CD4-positive, alpha-beta T cell treated with Interleukin-2 at 100 ng/mL for 4 hours (primary cell): ENCODE measurements at regions not wholly inside any gene's neighbourhood (a gene's known extent, or its start where the extent isn't known, plus 50 kb on each side); places are given as distances from the start of the nearest gene placed in this dataset.
A peak's percentile ranks its signal among the peaks of the same experiment; 100 is the strongest.

Experiments used
- DNase-seq: peaks from one replicate; pipeline ENCODE4 v3.0.0-alpha.2; 2020; ENCODE audit warnings: low spot score

GRCh38 chr14:49527221-49527620 is 59.0 kb downstream of the RPS29 start:
- no peak for DNase-seq

GRCh38 chr14:49526101-49526500 is 60.1 kb downstream of the RPS29 start:
- no peak for DNase-seq

GRCh38 chr14:49516286-49516685 is 69.9 kb downstream of the RPS29 start:
- no peak for DNase-seq

GRCh38 chr14:49512571-49512970 is 73.6 kb downstream of the RPS29 start:
- DNase-seq = no peak

DNA sequence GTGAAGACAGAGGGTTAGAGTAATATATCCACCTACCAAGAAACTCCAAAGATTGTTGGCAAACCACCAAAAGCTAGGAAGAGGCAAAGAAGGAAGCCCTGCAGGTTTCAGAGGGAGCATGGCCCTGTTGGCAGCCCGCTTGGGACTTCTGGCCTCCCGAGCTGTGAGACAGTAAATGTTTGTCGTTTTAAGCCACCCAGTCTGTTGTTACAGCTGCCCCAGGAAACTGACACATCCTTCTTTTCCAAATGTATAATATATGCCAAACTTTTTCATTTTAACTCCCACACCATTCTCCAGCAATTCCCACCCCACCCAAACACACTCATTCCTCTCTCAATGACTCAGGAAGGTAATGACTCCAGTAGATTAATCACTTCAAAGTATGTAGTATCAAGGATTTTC is 74.0 kb downstream of the RPS29 start:
- DNase-seq = no peak

DNA sequence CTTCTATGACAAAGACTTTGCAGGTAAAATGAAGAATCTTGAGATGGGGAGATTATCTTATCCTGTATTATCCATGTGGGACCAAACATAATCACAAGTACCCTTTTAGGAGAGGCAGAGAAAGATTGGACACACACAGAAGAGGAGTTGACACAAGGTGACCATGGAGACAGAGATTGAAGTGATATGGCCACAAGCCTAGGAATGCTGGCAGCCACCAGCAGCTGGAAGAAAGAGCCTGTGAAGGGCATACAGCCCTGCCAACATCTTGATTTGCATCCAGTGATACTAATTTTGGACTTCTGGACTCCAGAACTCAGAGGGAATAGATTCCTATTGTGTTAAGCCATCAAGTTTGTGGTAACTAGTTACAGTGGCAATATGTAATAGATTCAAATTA is 78.1 kb downstream of the RPS29 start:
- DNase-seq = no peak

- no peak for DNase-seq
Observed at GRCh38 chr14:49506650-49507049, 79.5 kb downstream of the RPS29 start.

DNA sequence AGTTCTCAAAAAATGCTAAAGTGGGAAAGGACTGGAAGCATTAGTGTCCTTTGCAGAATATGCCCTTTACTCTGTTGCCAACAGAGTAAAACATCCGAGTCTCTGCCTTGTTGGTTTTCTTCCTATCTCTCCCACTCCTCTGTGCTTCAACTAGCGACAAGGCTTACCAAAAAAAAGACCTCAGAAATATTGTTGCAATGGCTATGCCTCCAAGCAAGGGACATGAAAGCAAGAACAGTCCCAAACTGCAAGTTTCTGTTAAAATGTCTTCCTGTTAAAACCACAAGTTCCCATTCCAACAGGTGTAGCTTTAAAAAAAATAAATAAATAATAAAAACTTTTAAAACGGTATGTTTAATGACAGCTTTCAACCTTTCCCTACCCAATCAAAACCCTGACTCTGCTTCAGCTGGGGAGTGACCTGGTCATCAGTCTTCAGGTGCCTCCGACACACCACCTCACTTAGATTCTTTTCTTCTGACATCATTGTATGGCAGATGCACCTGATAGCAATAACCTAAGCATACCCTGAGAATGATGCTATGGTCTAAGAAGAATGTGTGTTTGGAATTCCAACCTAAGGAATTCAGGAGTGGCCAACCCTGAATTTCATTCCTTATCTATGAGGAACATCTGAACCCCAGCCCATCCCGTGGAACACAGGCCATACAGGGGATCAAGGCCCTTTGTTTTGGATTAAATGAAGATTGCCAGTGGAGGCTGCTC is 81.0 kb downstream of the RPS29 start:
- DNase-seq = no peak

- peak; percentile 65 for DNase-seq
Observed at GRCh38 chr14:49497725-49498348, 88.3 kb downstream of the RPS29 start.

GRCh38 chr14:49497267-49497666 is 88.9 kb downstream of the RPS29 start:
- no peak for DNase-seq

DNA sequence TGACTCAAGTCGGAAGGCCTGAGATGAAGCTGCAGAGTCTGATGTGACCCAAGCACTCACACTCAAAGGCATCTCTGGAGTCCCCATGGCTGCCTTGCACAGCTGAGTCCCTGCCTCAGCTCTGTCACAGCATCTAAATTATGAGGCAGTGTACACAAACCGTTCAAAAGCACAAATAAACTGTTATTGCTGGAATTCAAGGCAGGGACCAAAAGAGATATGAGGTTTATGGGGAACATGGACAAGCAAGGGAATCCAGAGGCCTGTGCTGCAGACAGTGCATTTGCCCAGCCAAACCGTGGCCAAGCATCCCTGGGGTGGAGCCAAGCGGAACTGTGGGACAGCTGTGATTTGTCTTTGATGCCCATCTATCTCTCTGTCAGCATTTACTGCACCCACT is 91.3 kb downstream of the RPS29 start:
- DNase-seq = no peak

GRCh38 chr14:49493557-49493956 is 92.6 kb downstream of the RPS29 start:
- DNase-seq = no peak

GRCh38 chr14:49492151-49492550 is 94.0 kb downstream of the RPS29 start:
- no peak for DNase-seq

GRCh38 chr14:49489341-49489740 is 96.8 kb downstream of the RPS29 start:
- no peak for DNase-seq

DNA sequence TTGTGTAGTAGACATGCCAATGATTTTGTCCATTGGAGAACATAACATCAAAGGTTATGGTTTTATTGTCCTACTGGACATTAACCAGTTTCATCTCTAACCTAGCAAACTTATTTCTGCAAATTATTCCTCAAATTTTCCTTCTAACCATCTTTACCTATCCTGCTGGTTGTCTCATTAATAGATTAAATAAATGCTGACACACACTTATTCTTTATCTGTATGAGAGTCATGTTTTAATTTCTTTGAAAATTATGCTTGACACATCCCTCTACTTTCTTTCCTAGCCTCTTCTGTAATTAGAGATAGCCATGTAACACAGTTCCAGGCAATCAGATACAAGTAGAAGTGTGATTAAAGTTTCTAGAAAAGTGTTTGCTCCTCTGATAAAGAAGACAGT is 98.9 kb downstream of the RPS29 start:
- DNase-seq = no peak

DNA sequence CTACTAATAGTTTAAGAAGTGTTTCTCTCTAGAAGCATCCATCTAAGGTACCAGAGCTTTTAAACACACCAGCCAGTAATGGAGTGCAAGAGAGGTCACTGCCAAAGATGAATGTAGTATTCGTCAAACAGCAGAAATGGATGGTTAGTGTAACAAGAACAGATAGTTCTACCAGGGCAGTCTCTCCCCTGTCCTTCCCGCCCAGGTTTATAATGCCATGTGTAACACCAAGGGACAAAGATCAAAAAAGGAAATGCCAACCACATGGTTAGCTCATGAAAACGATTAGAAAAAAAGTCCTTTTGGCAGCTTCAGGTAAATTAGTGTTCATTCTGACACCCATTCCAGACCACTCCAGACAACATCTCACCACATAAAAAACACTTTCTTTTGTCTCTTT is 100.9 kb downstream of the RPS29 start:
- no peak for DNase-seq

- no peak for DNase-seq
Observed at GRCh38 chr14:49484180-49484579, 102.0 kb downstream of the RPS29 start.

DNA sequence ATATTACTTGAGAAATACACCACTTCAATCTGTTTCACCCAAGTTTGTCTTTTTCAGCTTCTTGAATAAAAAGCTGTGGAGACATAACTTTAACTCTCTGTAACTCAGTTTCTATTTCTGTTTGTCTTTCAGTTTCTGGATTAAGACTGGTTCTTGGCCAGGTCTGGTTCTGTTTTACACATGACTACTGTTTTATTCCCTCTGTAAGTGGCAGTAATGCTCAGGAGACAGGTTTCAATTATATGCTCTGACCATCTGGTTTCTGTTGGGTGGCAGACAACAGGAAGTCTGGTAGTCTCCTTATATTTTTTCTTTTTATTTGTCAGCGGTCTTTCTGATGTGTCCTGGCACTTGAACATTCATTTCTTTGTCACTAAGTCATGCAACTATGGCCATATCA is 102.9 kb downstream of the RPS29 start:
- DNase-seq = no peak

GRCh38 chr14:49480979-49481498 is 105.1 kb downstream of the RPS29 start:
- DNase-seq = no peak

- DNase-seq = no peak
Observed at GRCh38 chr14:49480053-49480760, 106.0 kb downstream of the RPS29 start.

DNA sequence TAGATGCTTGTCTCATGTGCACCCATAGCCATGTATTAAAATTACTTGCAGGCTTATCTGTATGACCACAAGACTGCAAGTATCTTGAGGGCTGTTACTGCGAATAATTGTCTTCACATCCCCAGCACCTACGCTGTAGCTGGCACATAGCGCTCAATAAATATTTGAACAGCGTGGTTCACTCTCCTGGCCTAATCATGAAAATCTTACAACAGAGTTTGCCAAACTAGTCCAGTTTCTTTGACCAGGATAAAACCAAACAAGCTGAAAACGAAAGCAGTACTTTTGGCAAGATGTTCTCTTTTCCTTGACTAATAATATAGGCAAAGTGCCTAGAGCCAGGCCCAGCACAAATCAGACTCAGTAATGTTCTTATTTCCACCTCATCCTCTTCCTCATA is 106.7 kb downstream of the RPS29 start:
- no peak for DNase-seq

- no peak for DNase-seq
Observed at GRCh38 chr14:49478784-49479183, 107.4 kb downstream of the RPS29 start.

DNA sequence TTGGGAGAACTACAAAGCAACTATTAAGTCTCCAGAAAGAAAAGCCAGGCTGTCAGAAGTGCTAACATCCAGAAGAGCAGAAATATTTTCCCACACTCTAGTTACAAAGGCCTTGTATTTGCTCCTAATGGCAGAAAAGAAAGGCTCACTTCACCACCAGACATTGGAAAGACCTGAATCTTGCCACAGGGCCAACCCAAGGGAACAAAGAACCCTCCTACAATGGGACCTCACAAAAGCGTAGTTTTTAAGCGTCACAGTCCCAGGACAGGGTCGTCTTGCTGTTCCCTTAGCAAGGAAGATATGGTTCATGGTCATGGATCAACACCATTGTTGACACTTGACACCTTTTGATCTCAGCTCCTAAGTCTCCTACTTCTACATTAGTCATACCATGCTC is 119.1 kb downstream of the RPS29 start:
- no peak for DNase-seq
